ENCODE measurements at regions not wholly inside any gene's neighbourhood (a gene's known extent, or its start where the extent isn't known, plus 50 kb on each side); places are given as distances from the start of the nearest gene placed in this dataset.
"Not testable (repeated sequence)": the region's sequence is repeated elsewhere in the genome, so short reads cannot be mapped to it uniquely, and the experiment has no call there.

GRCh38 chr14:27739657-27740156, 1026.9 kb upstream of the FOXG1 start:
- H3K4me3 ChIP-seq (ENCODE audit: low read depth, low read length): no peak overlapping the region
- DNase-seq (ENCODE audit: low read depth): no peak
- TF ChIP-seq CTCF (IDR thresholded peaks at IDR 0.05; ENCODE audit: low read depth, low read length) (no peak), MYC (IDR thresholded peaks at IDR 0.05; ENCODE audit: low read depth, low read length) (no peak), POLR2A (IDR thresholded peaks at IDR 0.05; ENCODE audit: extremely low read depth, insufficient read length) (no peak), MAX (IDR thresholded peaks at IDR 0.05; ENCODE audit: low read depth, low read length) (no peak)

GRCh38 chr14:27750114-27750513, 1016.5 kb upstream of the FOXG1 start:
- TF ChIP-seq CTCF (IDR thresholded peaks at IDR 0.05; ENCODE audit: low read depth, low read length) (no peak), MYC (IDR thresholded peaks at IDR 0.05; ENCODE audit: low read depth, low read length) (no peak), POLR2A (IDR thresholded peaks at IDR 0.05; ENCODE audit: extremely low read depth, insufficient read length) (no peak), MAX (IDR thresholded peaks at IDR 0.05; ENCODE audit: low read depth, low read length) (no peak)

GRCh38 chr14:27757642-27758041, 1008.9 kb upstream of the FOXG1 start:
- DNase-seq (ENCODE audit: low read depth): not testable (repeated sequence)

More at GRCh38 chr14:27750114-27750513, 1016.5 kb upstream of the FOXG1 start:
- H3K4me3 ChIP-seq (ENCODE audit: low read depth, low read length): no peak overlapping the region
- no peak for DNase-seq (ENCODE audit: low read depth)

GRCh38 chr14:27760367-27760766, 1006.2 kb upstream of the FOXG1 start:
- not testable (repeated sequence) for DNase-seq (ENCODE audit: low read depth); H3K4me3 ChIP-seq (ENCODE audit: low read depth, low read length)

More at GRCh38 chr14:27757642-27758041, 1008.9 kb upstream of the FOXG1 start:
- not testable (repeated sequence) for H3K4me3 ChIP-seq (ENCODE audit: low read depth, low read length)

- not testable (repeated sequence) for H3K4me3 ChIP-seq (ENCODE audit: low read depth, low read length); DNase-seq (ENCODE audit: low read depth)
Measured at GRCh38 chr14:27799066-27800028, 967.2 kb upstream of the FOXG1 start.

- DNase-seq (ENCODE audit: low read depth): peak; percentile 61
- H3K4me3 ChIP-seq (ENCODE audit: low read depth, low read length): not testable (repeated sequence)
Measured at GRCh38 chr14:27817746-27818430, 948.7 kb upstream of the FOXG1 start.

GRCh38 chr14:27826149-27826548, 940.4 kb upstream of the FOXG1 start:
- DNase-seq (ENCODE audit: low read depth): peak; percentile 90
- peak; percentile 85 for TF ChIP-seq MAX (IDR thresholded peaks at IDR 0.05; ENCODE audit: low read depth, low read length)
- not testable (repeated sequence) for H3K4me3 ChIP-seq (ENCODE audit: low read depth, low read length)

- not testable (repeated sequence) for DNase-seq (ENCODE audit: low read depth); H3K4me3 ChIP-seq (ENCODE audit: low read depth, low read length)
Measured at GRCh38 chr14:27831978-27832377, 934.6 kb upstream of the FOXG1 start.

GRCh38 chr14:27833001-27833400, 933.6 kb upstream of the FOXG1 start:
- H3K4me3 ChIP-seq (ENCODE audit: low read depth, low read length); DNase-seq (ENCODE audit: low read depth): not testable (repeated sequence)

GRCh38 chr14:27836386-27836785, 930.2 kb upstream of the FOXG1 start:
- no peak for DNase-seq (ENCODE audit: low read depth)
- TF ChIP-seq CTCF (IDR thresholded peaks at IDR 0.05; ENCODE audit: low read depth, low read length) (no peak), POLR2A (IDR thresholded peaks at IDR 0.05; ENCODE audit: extremely low read depth, insufficient read length) (no peak), MYC (IDR thresholded peaks at IDR 0.05; ENCODE audit: low read depth, low read length) (no peak), MAX (IDR thresholded peaks at IDR 0.05; ENCODE audit: low read depth, low read length) (no peak)
- H3K4me3 ChIP-seq (ENCODE audit: low read depth, low read length): no peak overlapping the region
